Fibroblast of lung (primary cell): ENCODE measurements at regions not wholly inside any gene's neighbourhood (a gene's known extent, or its start where the extent isn't known, plus 50 kb on each side); places are given as distances from the start of the nearest gene placed in this dataset.
A peak's percentile ranks its signal among the peaks of the same experiment; 100 is the strongest.

Source experiments
- DNase-seq, 2 donors: peaks; one replicate each; pipeline versions ENCODE4 v3.0.0 to v3.0.0-alpha.2; 2010; ENCODE audit warnings: low read depth in 2 of 2
- H2AFZ ChIP-seq: 2 replicates; pipeline ENCODE4 v1.5.1; 2012; ENCODE audit warnings: low read length, control low read depth, inconsistent platforms
- H3K27ac ChIP-seq: 2 replicates; pipeline ENCODE4 v1.5.1; 2011; ENCODE audit warnings: low read length, control low read depth; ENCODE audit not compliant: insufficient read depth
- H3K27me3 ChIP-seq: 2 replicates; pipeline ENCODE4 v1.5.1; 2011; ENCODE audit warnings: mild to moderate bottlenecking, low read length; ENCODE audit not compliant: control insufficient read depth, insufficient read depth
- H3K36me3 ChIP-seq: 2 replicates; pipeline ENCODE4 v1.5.1; 2011; ENCODE audit warnings: low read length; ENCODE audit not compliant: control insufficient read depth, insufficient read depth
- H3K4me1 ChIP-seq: 2 replicates; pipeline ENCODE4 v1.5.1; 2011; ENCODE audit warnings: low read length; ENCODE audit not compliant: control insufficient read depth, insufficient read depth; ENCODE audit errors: extremely low read depth
- H3K4me2 ChIP-seq: 2 replicates; pipeline ENCODE4 v1.5.1; 2011; ENCODE audit warnings: low read length, control low read depth; ENCODE audit not compliant: insufficient read depth; ENCODE audit errors: extremely low read depth
- H3K4me3 ChIP-seq, 4 experiments: fragments of 200-600 bp in 1 of 4; sonication (generic) in 1 of 4; replicated peaks in 1 of 4; 2 replicates each; pipeline ENCODE4 v1.5.1; 2011 to 2016; ENCODE audit warnings: low read length in 4 of 4, low read depth in 3 of 4, mild to moderate bottlenecking in 3 of 4, control low read depth in 2 of 4, inconsistent platforms in 1 of 4, mixed read lengths in 1 of 4; ENCODE audit not compliant: insufficient read depth in 1 of 4; ENCODE audit errors: control extremely low read depth in 1 of 4
- H3K79me2 ChIP-seq: 2 replicates; pipeline ENCODE4 v1.5.1; 2012; ENCODE audit warnings: mild to moderate bottlenecking, low read length, inconsistent platforms; ENCODE audit not compliant: control insufficient read depth, insufficient read depth
- H3K9ac ChIP-seq: 2 replicates; pipeline ENCODE4 v1.5.1; 2011; ENCODE audit warnings: mild to moderate bottlenecking, low read length, control low read depth; ENCODE audit not compliant: insufficient read depth
- H3K9me3 ChIP-seq: 2 replicates; pipeline ENCODE4 v1.5.1; 2012; ENCODE audit warnings: low read depth, low read length; ENCODE audit not compliant: control insufficient read depth, insufficient read depth
- H4K20me1 ChIP-seq: 2 replicates; pipeline ENCODE4 v1.5.1; 2011; ENCODE audit warnings: low read length; ENCODE audit not compliant: control insufficient read depth, insufficient read depth; ENCODE audit errors: extremely low read depth
- CTCF ChIP-seq, 2 donors: IDR thresholded peaks in 1 of 2; conservative IDR thresholded peaks in 1 of 2; 1 replicate in 1 of 2; 2 replicates in 1 of 2; pipeline ENCODE4 v1.5.1; 2011 to 2012; ENCODE audit warnings: low read length in 2 of 2, control low read depth in 1 of 2, inconsistent platforms in 1 of 2, low read depth in 1 of 2, mild to moderate bottlenecking in 1 of 2
- EZH2 ChIP-seq: IDR thresholded peaks from 2 replicates; pipeline ENCODE4 v1.5.1; 2012; ENCODE audit warnings: low read length, control low read depth, mild to moderate bottlenecking; ENCODE audit errors: missing control alignments

GRCh38 chr2:187266645-187267044 lies 181.4 kb downstream of the CALCRL start:
- Histone ChIP-seq H2AFZ (no peak overlapping the region), H3K79me2 (no peaks in the 10 kb centered on the region), H3K4me2 (no peak overlapping the region), H4K20me1 (no peaks in the 10 kb centered on the region), H3K4me3 (no peak overlapping the region), H3K27me3 (no peaks in the 10 kb centered on the region), H3K27ac (no peak overlapping the region), H3K36me3 (no peaks in the 10 kb centered on the region), H3K9me3 (no peaks in the 10 kb centered on the region), H3K4me1 (no peaks in the 10 kb centered on the region), H3K9ac (no peak overlapping the region)
- DNase-seq, result no peak
- TF ChIP-seq EZH2, result no peak
- TF ChIP-seq CTCF (conservative IDR thresholded peaks at IDR 0.05 in 1 of 2, IDR thresholded peaks at IDR 0.05 in 1 of 2; ENCODE audit: low read depth in 1 of 2, low read length in 2 of 2), result no peak

GRCh38 chr2:187266147-187266546 lies 181.9 kb downstream of the CALCRL start:
- H3K9ac ChIP-seq, result no peak overlapping the region
- H3K4me3 ChIP-seq, result no peak overlapping the region
- H3K27ac ChIP-seq, result no peak overlapping the region
- no peaks in the 10 kb centered on the region for H3K79me2 ChIP-seq
- DNase-seq, result peak in 1 of 2 donors; percentile 2
- H3K4me2 ChIP-seq, result no peak overlapping the region
- H3K4me1 ChIP-seq, result no peaks in the 10 kb centered on the region
- no peaks in the 10 kb centered on the region for H3K27me3 ChIP-seq
- H3K36me3 ChIP-seq, result no peaks in the 10 kb centered on the region
- TF ChIP-seq EZH2 (no peak), CTCF (conservative IDR thresholded peaks at IDR 0.05 in 1 of 2, IDR thresholded peaks at IDR 0.05 in 1 of 2; ENCODE audit: low read depth in 1 of 2, low read length in 2 of 2) (no peak)
- no peaks in the 10 kb centered on the region for H3K9me3 ChIP-seq
- no peak overlapping the region for H2AFZ ChIP-seq
- no peaks in the 10 kb centered on the region for H4K20me1 ChIP-seq

- Histone ChIP-seq H2AFZ (no peak overlapping the region), H3K27ac (no peak overlapping the region), H3K9ac (no peak overlapping the region), H3K9me3 (no peaks in the 10 kb centered on the region), H4K20me1 (no peaks in the 10 kb centered on the region), H3K79me2 (no peaks in the 10 kb centered on the region), H3K27me3 (no peaks in the 10 kb centered on the region), H3K4me2 (no peak overlapping the region), H3K4me3 (no peak overlapping the region), H3K4me1 (no peaks in the 10 kb centered on the region), H3K36me3 (no peaks in the 10 kb centered on the region)
- DNase-seq, result no peak
- no peak for TF ChIP-seq EZH2
- TF ChIP-seq CTCF (conservative IDR thresholded peaks at IDR 0.05 in 1 of 2, IDR thresholded peaks at IDR 0.05 in 1 of 2; ENCODE audit: low read depth in 1 of 2, low read length in 2 of 2), result no peak
Measured at GRCh38 chr2:187264612-187265011, 183.4 kb downstream of the CALCRL start.
